GM10266 (cell line): ENCODE measurements at regions not wholly inside any gene's neighbourhood (a gene's known extent, or its start where the extent isn't known, plus 50 kb on each side); places are given as distances from the start of the nearest gene placed in this dataset.

Experiments
- DNase-seq: peaks from one replicate; pipeline ENCODE4 v3.0.0; 2012; ENCODE audit errors: extremely low spot score
- CTCF ChIP-seq: IDR thresholded peaks from 2 replicates; pipeline ENCODE4 v1.5.1; 2012; ENCODE audit warnings: mild to moderate bottlenecking, low read depth; ENCODE audit not compliant: control insufficient read depth, insufficient read depth; ENCODE audit errors: missing control alignments

- no peak for DNase-seq
- TF ChIP-seq CTCF: no peak
Observed at GRCh38 chr17:72175787-72176515, 55.1 kb downstream of the SOX9 start.

- no peak for TF ChIP-seq CTCF
- DNase-seq: no peak
Observed at GRCh38 chr17:72176516-72176851, 55.7 kb downstream of the SOX9 start.

- TF ChIP-seq CTCF: no peak
Observed at GRCh38 chr17:72176951-72177660, 56.3 kb downstream of the SOX9 start.

GRCh38 chr17:72177738-72178137 is 56.9 kb downstream of the SOX9 start:
- TF ChIP-seq CTCF: no peak
- DNase-seq: no peak

More at GRCh38 chr17:72176951-72177660, 56.3 kb downstream of the SOX9 start:
- DNase-seq: no peak

- no peak for DNase-seq
Observed at GRCh38 chr17:72182371-72182873, 61.6 kb downstream of the SOX9 start.

GRCh38 chr17:72183194-72183685 is 62.4 kb downstream of the SOX9 start:
- DNase-seq: no peak
- no peak for TF ChIP-seq CTCF

More at GRCh38 chr17:72182371-72182873, 61.6 kb downstream of the SOX9 start:
- TF ChIP-seq CTCF: no peak

- no peak for DNase-seq
- TF ChIP-seq CTCF: no peak
Observed at GRCh38 chr17:72184805-72185204, 64.0 kb downstream of the SOX9 start.
